Trophoblast cell (in vitro differentiated cells and primary cell): ENCODE measurements at regions not wholly inside any gene's neighbourhood (a gene's known extent, or its start where the extent isn't known, plus 50 kb on each side); places are given as distances from the start of the nearest gene placed in this dataset.

Experiments
- DNase-seq, 2 donors: peaks; one replicate each; pipeline ENCODE4 v3.0.0-alpha.2; 2016
- H2AFZ ChIP-seq: 2 replicates; pipeline ENCODE4 v1.6.1; 2013; ENCODE audit warnings: low read length, moderate library complexity, mild to moderate bottlenecking; ENCODE audit not compliant: insufficient read depth, poor library complexity
- H2AK5ac ChIP-seq: 2 replicates; pipeline ENCODE4 v1.6.1; 2013; ENCODE audit warnings: mild to moderate bottlenecking, low read length
- H2BK120ac ChIP-seq: 2 replicates; pipeline ENCODE4 v1.6.1; 2013; ENCODE audit warnings: low read length, mild to moderate bottlenecking, moderate library complexity; ENCODE audit not compliant: insufficient read depth, poor library complexity
- H2BK12ac ChIP-seq: 2 replicates; pipeline ENCODE4 v1.6.1; 2013; ENCODE audit warnings: mild to moderate bottlenecking, low read length, moderate library complexity
- H2BK5ac ChIP-seq: 2 replicates; pipeline ENCODE4 v1.6.1; 2013; ENCODE audit warnings: low read length, low read depth, moderate library complexity, mild to moderate bottlenecking; ENCODE audit not compliant: poor library complexity
- H3K14ac ChIP-seq: 2 replicates; pipeline ENCODE4 v1.6.1; 2013; ENCODE audit warnings: mild to moderate bottlenecking, low read length
- H3K18ac ChIP-seq: 2 replicates; pipeline ENCODE4 v1.6.1; 2013; ENCODE audit warnings: mild to moderate bottlenecking, low read length
- H3K23ac ChIP-seq: 2 replicates; pipeline ENCODE4 v1.6.1; 2013; ENCODE audit warnings: low read length
- H3K27ac ChIP-seq: 2 replicates; pipeline ENCODE4 v1.5.1; 2013; ENCODE audit warnings: low read depth, mild to moderate bottlenecking, inconsistent platforms, low read length, moderate library complexity
- H3K27me3 ChIP-seq: 2 replicates; pipeline ENCODE4 v1.6.1; 2013; ENCODE audit warnings: inconsistent platforms, mild to moderate bottlenecking, low read length, moderate library complexity; ENCODE audit not compliant: insufficient read depth
- H3K36me3 ChIP-seq, 2 experiments: 1 replicate in 1 of 2; 2 replicates in 1 of 2; pipeline ENCODE4 v1.6.1; 2013; ENCODE audit warnings: low read length in 2 of 2, mild to moderate bottlenecking in 2 of 2, moderate library complexity in 1 of 2; ENCODE audit not compliant: insufficient read depth in 2 of 2, control insufficient read depth in 1 of 2
- H3K4ac ChIP-seq: 2 replicates; pipeline ENCODE4 v1.6.1; 2013; ENCODE audit warnings: low read depth, mild to moderate bottlenecking, low read length, moderate library complexity
- H3K4me1 ChIP-seq, 2 experiments: 1 replicate in 1 of 2; 2 replicates in 1 of 2; pipeline ENCODE4 v1.6.1; 2013; ENCODE audit warnings: low read length in 2 of 2, mild to moderate bottlenecking in 2 of 2, moderate library complexity in 1 of 2; ENCODE audit not compliant: insufficient read depth in 2 of 2, control insufficient read depth in 1 of 2
- H3K4me2 ChIP-seq: 2 replicates; pipeline ENCODE4 v1.6.1; 2013; ENCODE audit warnings: inconsistent platforms, mild to moderate bottlenecking, low read length, moderate library complexity
- H3K4me3 ChIP-seq: 2 replicates; pipeline ENCODE4 v1.5.1; 2013; ENCODE audit warnings: mild to moderate bottlenecking, low read depth, low read length, inconsistent platforms
- H3K79me1 ChIP-seq: one replicate; pipeline ENCODE4 v1.6.1; 2013; ENCODE audit warnings: low read length
- H3K79me2 ChIP-seq: 2 replicates; pipeline ENCODE4 v1.6.1; 2013; ENCODE audit warnings: low read length, mild to moderate bottlenecking; ENCODE audit not compliant: control insufficient read depth, insufficient read depth, poor library complexity
- H3K9ac ChIP-seq: 2 replicates; pipeline ENCODE4 v1.6.1; 2013; ENCODE audit warnings: mild to moderate bottlenecking, low read length
- H3K9me3 ChIP-seq: 2 replicates; pipeline ENCODE4 v1.6.1; 2013; ENCODE audit warnings: low read depth, mild to moderate bottlenecking, control low read depth, inconsistent platforms, low read length; ENCODE audit not compliant: insufficient read depth
- H4K12ac ChIP-seq: 2 replicates; pipeline ENCODE4 v1.6.1; 2013; ENCODE audit warnings: low read depth, mild to moderate bottlenecking, low read length, moderate library complexity
- H4K8ac ChIP-seq: 2 replicates; pipeline ENCODE4 v1.6.1; 2013; ENCODE audit warnings: low read depth, mild to moderate bottlenecking, low read length, moderate library complexity
- H4K91ac ChIP-seq: one replicate; pipeline ENCODE4 v1.6.1; 2013; ENCODE audit warnings: low read depth, mild to moderate bottlenecking, low read length, moderate library complexity
- WGBS: extraction: QIAGEN DNeasy Blood & Tissue Kit; methylation state at CpG from one replicate; pipeline ENCODE4 v1.1.7; 2013; ENCODE audit warnings: missing lambda C conversion rate; ENCODE audit not compliant: insufficient read length, insufficient coverage; ENCODE audit errors: extremely low coverage; 5-methylcytosine and 5-hydroxymethylcytosine counted together

DNA sequence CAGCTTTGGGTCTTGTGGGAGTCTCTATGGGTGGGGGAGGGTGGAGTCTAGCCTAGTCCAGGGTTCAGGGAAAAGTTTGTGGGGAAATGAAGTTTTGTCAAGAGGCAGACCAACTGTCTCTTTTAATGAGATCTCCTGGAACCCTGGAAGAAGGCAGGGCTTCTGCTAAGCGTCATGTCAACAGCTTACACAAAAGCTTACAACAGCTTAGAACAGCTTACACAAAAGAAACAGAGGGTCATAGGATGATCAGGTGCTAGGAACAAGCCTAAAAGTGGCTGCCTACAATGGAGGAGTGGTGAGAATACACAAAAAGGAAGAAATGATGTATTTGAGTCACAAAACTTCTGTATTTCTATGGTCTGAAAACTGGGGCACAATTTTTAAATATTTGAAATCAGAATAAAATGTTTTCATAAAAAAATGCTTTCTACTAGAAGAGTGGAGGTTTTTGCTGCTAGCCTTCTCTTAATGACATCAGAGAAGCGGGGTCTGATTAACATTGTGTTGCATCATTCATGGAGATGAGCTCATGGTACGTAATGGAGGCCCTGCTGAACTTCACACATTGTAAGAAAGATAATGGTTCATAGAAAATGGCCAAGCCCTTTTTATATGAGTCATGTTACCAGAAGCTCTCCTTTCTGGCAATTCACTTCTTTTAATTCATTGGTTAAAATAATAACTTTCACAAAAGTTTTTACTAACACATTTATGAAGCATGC is 351.0 kb downstream of the PIK3C3 start:
- no CpG with 5 or more reads among the region's 3 CpGs for WGBS
- Histone ChIP-seq H3K4ac (no peak overlapping the region), H4K91ac (no peak overlapping the region), H3K4me1 (peaks cover 0 to 4% of the 10 kb centered on the region in 2 experiments), H2AFZ (no peak overlapping the region), H3K4me3 (no peak overlapping the region), H3K23ac (no peak overlapping the region), H3K18ac (no peak overlapping the region), H3K27ac (no peak overlapping the region), H3K36me3 (no peaks in the 10 kb centered on the region), H4K12ac (no peak overlapping the region), H2BK120ac (no peak overlapping the region), H3K27me3 (no peaks in the 10 kb centered on the region), H4K8ac (no peak overlapping the region), H3K14ac (no peak overlapping the region), H3K79me2 (no peaks in the 10 kb centered on the region), H2BK5ac (no peak overlapping the region), H3K9me3 (no peaks in the 10 kb centered on the region), H3K79me1 (peaks cover 4% of the 10 kb centered on the region), H3K4me2 (no peak overlapping the region), H2BK12ac (no peak overlapping the region), H3K9ac (no peak overlapping the region), H2AK5ac (no peak overlapping the region)
- no peak for DNase-seq

DNA sequence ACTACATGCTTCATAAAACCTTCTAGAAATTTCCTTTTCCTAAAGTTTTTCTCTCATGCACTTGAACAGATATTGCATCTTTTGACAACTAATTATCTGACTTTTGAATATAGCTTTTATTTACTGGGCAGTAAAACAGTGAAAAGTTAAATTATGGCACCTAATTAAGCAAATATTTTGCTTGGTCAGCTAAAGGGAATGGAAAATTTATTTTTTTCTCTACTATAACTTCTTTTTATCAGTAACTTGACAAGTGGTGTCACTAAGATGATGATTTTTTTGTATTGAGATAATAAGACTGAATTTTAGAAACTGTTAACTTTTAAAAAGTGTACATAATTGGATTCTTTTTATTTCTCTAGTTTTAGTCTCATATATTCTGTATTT is 351.6 kb downstream of the PIK3C3 start:
- Histone ChIP-seq H2BK120ac (no peak overlapping the region), H4K91ac (no peak overlapping the region), H2BK5ac (no peak overlapping the region), H3K36me3 (no peaks in the 10 kb centered on the region), H3K27ac (no peak overlapping the region), H3K4me3 (no peak overlapping the region), H2AFZ (no peak overlapping the region), H3K27me3 (no peaks in the 10 kb centered on the region), H3K14ac (no peak overlapping the region), H3K79me1 (peaks cover 4% of the 10 kb centered on the region), H3K9ac (no peak overlapping the region), H4K12ac (no peak overlapping the region), H3K79me2 (no peaks in the 10 kb centered on the region), H3K4me2 (no peak overlapping the region), H4K8ac (no peak overlapping the region), H3K4me1 (peaks cover 0 to 4% of the 10 kb centered on the region in 2 experiments), H3K9me3 (no peaks in the 10 kb centered on the region), H2AK5ac (no peak overlapping the region), H3K4ac (no peak overlapping the region), H3K23ac (no peak overlapping the region), H3K18ac (no peak overlapping the region), H2BK12ac (no peak overlapping the region)
- DNase-seq = no peak

DNA sequence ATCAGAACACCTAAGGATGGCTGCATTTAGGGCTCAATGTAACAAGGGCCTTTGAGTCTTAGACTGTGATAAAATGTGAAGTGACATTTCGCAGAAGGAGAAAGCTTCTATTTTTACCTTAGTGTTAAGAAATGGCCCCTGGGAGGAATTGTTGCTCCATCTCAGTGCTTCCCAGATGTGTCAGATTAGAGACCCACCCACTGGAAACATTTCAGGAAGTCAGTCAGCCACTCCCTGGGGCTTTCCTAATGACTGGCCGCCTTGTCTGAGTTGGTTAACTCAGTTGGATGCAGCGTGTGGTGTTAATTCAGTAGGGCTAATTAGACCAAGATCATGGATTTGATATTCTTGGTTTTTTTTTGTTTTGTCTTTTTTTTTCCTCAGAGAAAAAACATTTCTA is 355.9 kb downstream of the PIK3C3 start:
- Histone ChIP-seq H3K9ac (no peak overlapping the region), H3K79me2 (no peaks in the 10 kb centered on the region), H3K27ac (no peak overlapping the region), H3K23ac (no peak overlapping the region), H2BK120ac (no peak overlapping the region), H2BK5ac (no peak overlapping the region), H3K14ac (no peak overlapping the region), H4K91ac (no peak overlapping the region), H3K27me3 (no peaks in the 10 kb centered on the region), H3K4ac (no peak overlapping the region), H3K4me3 (no peak overlapping the region), H3K36me3 (no peaks in the 10 kb centered on the region), H3K9me3 (no peaks in the 10 kb centered on the region), H2BK12ac (no peak overlapping the region), H3K18ac (no peak overlapping the region), H2AK5ac (no peak overlapping the region), H4K12ac (no peak overlapping the region), H3K4me2 (no peak overlapping the region), H2AFZ (no peak overlapping the region), H3K4me1 (peaks cover 0 to 2% of the 10 kb centered on the region in 2 experiments), H4K8ac (no peak overlapping the region), H3K79me1 (peaks cover 2% of the 10 kb centered on the region)
- no CpG with 5 or more reads among the region's 3 CpGs for WGBS
- DNase-seq = peak; percentile 77 to 81

DNA sequence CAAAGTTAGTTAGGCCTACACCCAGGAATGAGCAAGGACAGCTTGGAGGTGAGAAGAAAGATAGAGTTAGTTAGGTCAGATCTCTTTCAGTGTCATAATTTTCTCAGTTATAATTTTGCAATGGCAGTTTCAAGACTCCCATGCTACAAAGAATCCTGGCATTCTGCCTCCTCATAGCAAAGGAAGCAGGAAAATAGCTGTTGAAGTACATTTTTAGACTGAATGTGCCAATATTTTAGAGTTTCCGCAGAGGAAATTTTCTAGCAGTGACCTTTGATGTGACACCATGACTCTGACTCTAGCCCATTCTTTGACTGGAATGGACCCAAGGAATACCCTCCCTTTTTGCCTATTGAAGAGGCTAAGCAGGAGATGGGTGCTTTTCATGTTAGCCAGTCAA is 371.7 kb downstream of the PIK3C3 start:
- Histone ChIP-seq H2AK5ac (no peak overlapping the region), H3K23ac (no peak overlapping the region), H3K4me1 (no peaks in the 10 kb centered on the region), H3K18ac (no peak overlapping the region), H3K4me3 (no peak overlapping the region), H3K14ac (no peak overlapping the region), H3K27ac (no peak overlapping the region), H2BK5ac (no peak overlapping the region), H3K4ac (no peak overlapping the region), H3K27me3 (no peaks in the 10 kb centered on the region), H2BK12ac (no peak overlapping the region), H4K12ac (no peak overlapping the region), H4K8ac (no peak overlapping the region), H2AFZ (no peak overlapping the region), H3K36me3 (no peaks in the 10 kb centered on the region), H3K79me2 (no peaks in the 10 kb centered on the region), H3K9me3 (no peaks in the 10 kb centered on the region), H3K9ac (no peak overlapping the region), H3K4me2 (no peak overlapping the region), H4K91ac (no peak overlapping the region), H3K79me1 (no peaks in the 10 kb centered on the region), H2BK120ac (no peak overlapping the region)
- DNase-seq = no peak
- no CpG with 5 or more reads among the region's 1 CpG for WGBS
